Smooth muscle cell (in vitro differentiated cells): ENCODE measurements at regions not wholly inside any gene's neighbourhood (a gene's known extent, or its start where the extent isn't known, plus 50 kb on each side); places are given as distances from the start of the nearest gene placed in this dataset.
"Not testable (repeated sequence)": the region's sequence is repeated elsewhere in the genome, so short reads cannot be mapped to it uniquely, and the experiment has no call there.

ENCODE experiments used
- DNase-seq: peaks from one replicate; lab custom pipeline; 2025; ENCODE audit not compliant: unreplicated experiment; lab: John Stamatoyannopoulos, UW
- H2AFZ ChIP-seq: fragments of 200-600 bp; sonication (generic); 2 replicates; pipeline ENCODE4 v1.6.0; 2016; ENCODE audit warnings: antibody characterized with exemption, low read depth, mild to moderate bottlenecking
- H3F3A ChIP-seq: fragments of 200-600 bp; sonication (generic); 2 replicates; pipeline ENCODE4 v1.6.0; 2017; ENCODE audit warnings: antibody characterized with exemption, low read depth
- H3K27ac ChIP-seq: fragments of 200-600 bp; sonication (generic); 2 replicates; pipeline ENCODE4 v1.5.1; 2016; ENCODE audit warnings: low read depth, mild to moderate bottlenecking
- H3K27me3 ChIP-seq: fragments of 200-600 bp; sonication (generic); 2 replicates; pipeline ENCODE4 v1.6.1; 2016; ENCODE audit warnings: low read depth, mild to moderate bottlenecking
- H3K36me3 ChIP-seq: fragments of 200-600 bp; sonication (generic); 2 replicates; pipeline ENCODE4 v1.5.1; 2016; ENCODE audit warnings: low read depth
- H3K4me1 ChIP-seq: fragments of 200-600 bp; sonication (generic); 2 replicates; pipeline ENCODE4 v1.5.1; 2016; ENCODE audit warnings: low read depth
- H3K4me2 ChIP-seq: fragments of 200-600 bp; sonication (generic); 2 replicates; pipeline ENCODE4 v1.6.0; 2016; ENCODE audit warnings: mild to moderate bottlenecking
- H3K4me3 ChIP-seq: fragments of 200-600 bp; sonication (generic); 2 replicates; pipeline ENCODE4 v1.5.1; 2016; ENCODE audit warnings: mild to moderate bottlenecking
- H3K79me2 ChIP-seq: fragments of 200-600 bp; sonication (generic); 2 replicates; pipeline ENCODE4 v1.6.0; 2016; ENCODE audit warnings: low read depth, mild to moderate bottlenecking
- H3K9ac ChIP-seq: fragments of 200-600 bp; sonication (generic); 2 replicates; pipeline ENCODE4 v1.6.0; 2016; ENCODE audit warnings: low read depth
- H3K9me3 ChIP-seq: fragments of 200-600 bp; sonication (generic); replicated peaks from 2 replicates; pipeline ENCODE4 v1.5.1; 2016; ENCODE audit warnings: low read depth
- H4K20me1 ChIP-seq: fragments of 200-600 bp; sonication (generic); 2 replicates; pipeline ENCODE4 v1.6.0; 2016; ENCODE audit warnings: low read depth
- CTCF ChIP-seq: fragments of 200-600 bp; sonication (generic); IDR thresholded peaks from 2 replicates; pipeline ENCODE4 v1.5.1; 2017; ENCODE audit warnings: borderline replicate concordance, mild to moderate bottlenecking, antibody characterized with exemption; ENCODE audit not compliant: insufficient read depth, poor library complexity, severe bottlenecking
- WGBS: methylation state at CpG from one replicate; pipeline ENCODE4 v1.1.7; 2016; ENCODE audit warnings: low lambda C conversion rate; 5-methylcytosine and 5-hydroxymethylcytosine counted together

- H3K79me2 ChIP-seq: no peaks in the 10 kb centered on the region
- no peak overlapping the region for H3K9ac ChIP-seq
- no peaks in the 10 kb centered on the region for H3K9me3 ChIP-seq
- H2AFZ ChIP-seq: no peak overlapping the region
- peaks cover 15% of the 10 kb centered on the region for H3F3A ChIP-seq
- no peaks in the 10 kb centered on the region for H3K27me3 ChIP-seq
- no peak overlapping the region for H3K4me3 ChIP-seq
- no peaks in the 10 kb centered on the region for H4K20me1 ChIP-seq
- WGBS: 93% methylated on average over 1 of the region's 1 CpG
- H3K27ac ChIP-seq: no peak overlapping the region
- H3K4me2 ChIP-seq: no peak overlapping the region
- peaks cover 8% of the 10 kb centered on the region for H3K4me1 ChIP-seq
- no peak for DNase-seq
- no peaks in the 10 kb centered on the region for H3K36me3 ChIP-seq
- no peak for TF ChIP-seq CTCF
These were observed 144.8 kb upstream of the FERD3L start for GRCh38 chr7:19290066-19290465.

- Histone ChIP-seq H3K9me3 (no peaks in the 10 kb centered on the region), H4K20me1 (no peaks in the 10 kb centered on the region), H3K9ac (no peak overlapping the region), H3K79me2 (no peaks in the 10 kb centered on the region), H3K4me1 (peaks cover 3% of the 10 kb centered on the region), H3K4me2 (peak overlapping the region; percentile 67), H3F3A (no peaks in the 10 kb centered on the region), H2AFZ (no peak overlapping the region), H3K27me3 (no peaks in the 10 kb centered on the region), H3K36me3 (no peaks in the 10 kb centered on the region), H3K4me3 (no peak overlapping the region), H3K27ac (peak overlapping the region; percentile 58)
- no peak for DNase-seq
- WGBS: 41% methylated on average over 3 of the region's 3 CpGs
- no peak for TF ChIP-seq CTCF
These were observed 139.5 kb upstream of the FERD3L start for GRCh38 chr7:19284596-19285300.

GRCh38 chr7:19284136-19284535, 138.9 kb upstream of the FERD3L start:
- no peaks in the 10 kb centered on the region for H3K36me3 ChIP-seq
- H3K4me2 ChIP-seq: peak overlapping the region; percentile 67
- H3K79me2 ChIP-seq: no peaks in the 10 kb centered on the region
- H3K4me3 ChIP-seq: no peak overlapping the region
- peak overlapping the region; percentile 58 for H3K27ac ChIP-seq
- peak overlapping the region; percentile 39 for H2AFZ ChIP-seq
- TF ChIP-seq CTCF: no peak
- no peaks in the 10 kb centered on the region for H3F3A ChIP-seq
- no peak overlapping the region for H3K9ac ChIP-seq
- H4K20me1 ChIP-seq: no peaks in the 10 kb centered on the region
- DNase-seq: no peak
- peaks cover 3% of the 10 kb centered on the region for H3K4me1 ChIP-seq
- 70% methylated on average over 1 of the region's 1 CpG for WGBS
- no peaks in the 10 kb centered on the region for H3K9me3 ChIP-seq
- H3K27me3 ChIP-seq: no peaks in the 10 kb centered on the region

DNA sequence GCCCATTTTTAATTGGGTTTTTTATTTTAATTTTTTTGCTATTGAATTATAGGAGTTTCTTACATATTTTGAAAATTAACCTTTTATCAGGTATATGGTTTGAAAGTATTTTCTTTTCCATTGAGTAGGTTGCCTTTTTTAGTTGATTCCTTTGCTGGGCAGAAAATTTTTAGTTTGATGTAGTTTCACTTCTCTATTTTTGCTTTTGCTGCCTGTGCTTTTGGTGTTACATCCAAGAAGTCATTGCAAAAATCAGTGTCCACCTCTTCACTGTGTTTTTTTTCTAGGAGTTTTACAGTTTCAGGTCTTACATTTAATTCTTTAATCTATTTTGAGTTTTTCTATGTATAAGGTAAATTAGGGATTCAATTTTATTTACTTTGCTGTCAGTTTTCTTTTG, 129.8 kb upstream of the FERD3L start:
- Histone ChIP-seq H3K27ac (no peak overlapping the region), H4K20me1 (no peaks in the 10 kb centered on the region), H3K9ac (no peak overlapping the region), H2AFZ (no peak overlapping the region), H3K79me2 (peaks cover 4% of the 10 kb centered on the region), H3K36me3 (no peaks in the 10 kb centered on the region), H3K4me2 (no peak overlapping the region), H3K9me3 (peaks cover 9% of the 10 kb centered on the region), H3F3A (no peaks in the 10 kb centered on the region), H3K4me1 (no peaks in the 10 kb centered on the region), H3K27me3 (no peaks in the 10 kb centered on the region), H3K4me3 (no peak overlapping the region)
- DNase-seq: no peak
- no peak for TF ChIP-seq CTCF

DNA sequence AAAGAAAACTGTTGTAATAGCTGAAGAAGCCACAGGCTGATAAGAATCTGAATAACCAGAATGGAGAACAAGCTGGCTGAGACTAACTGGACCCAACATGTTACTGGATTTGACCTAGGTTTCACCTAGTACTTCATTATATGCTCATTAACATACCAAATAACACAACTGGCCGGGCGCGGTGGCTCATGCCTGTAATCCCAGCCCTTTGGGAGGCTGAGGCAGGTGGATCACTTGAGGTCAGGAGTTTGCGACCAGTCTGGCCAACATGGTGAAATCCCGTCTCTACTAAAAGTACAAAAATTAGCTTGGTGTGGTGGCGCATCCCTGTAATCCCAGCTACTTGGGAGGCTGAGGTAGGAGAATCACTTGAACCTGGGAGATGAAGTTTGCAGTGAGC, 127.1 kb upstream of the FERD3L start:
- not testable (repeated sequence) for H3K4me3 ChIP-seq, H3K9me3 ChIP-seq, H4K20me1 ChIP-seq, H3K27ac ChIP-seq, H2AFZ ChIP-seq, H3K4me1 ChIP-seq, H3K36me3 ChIP-seq, H3K4me2 ChIP-seq, H3K27me3 ChIP-seq, H3F3A ChIP-seq, DNase-seq, H3K79me2 ChIP-seq, H3K9ac ChIP-seq
- 90% methylated on average over 6 of the region's 6 CpGs for WGBS
